Adrenal gland (tissue), 5 donors: ENCODE measurements at regions not wholly inside any gene's neighbourhood (a gene's known extent, or its start where the extent isn't known, plus 50 kb on each side); places are given as distances from the start of the nearest gene placed in this dataset.

Source experiments
- CTCF ChIP-seq, 6 experiments: fragments of 450-650 bp in 4 of 6; fragments of 200-600 bp in 2 of 6; sonication (generic) in 1 of 6; IDR thresholded peaks; 1 replicate in 5 of 6; 2 replicates in 1 of 6; pipeline versions ENCODE4 v1.5.1 to v1.8.0; 2016 to 2021; ENCODE audit warnings: antibody characterized with exemption in 6 of 6, mild to moderate bottlenecking in 2 of 6, moderate library complexity in 1 of 6
- POLR2A ChIP-seq, 2 donors: fragments of 450-650 bp; IDR thresholded peaks; one replicate each; pipeline ENCODE4 v1.6.1; 2017; ENCODE audit warnings: antibody characterized with exemption in 2 of 2, mild to moderate bottlenecking in 2 of 2, moderate library complexity in 1 of 2
- donor health status: DM: no; HTN: no; CAD: no.

DNA sequence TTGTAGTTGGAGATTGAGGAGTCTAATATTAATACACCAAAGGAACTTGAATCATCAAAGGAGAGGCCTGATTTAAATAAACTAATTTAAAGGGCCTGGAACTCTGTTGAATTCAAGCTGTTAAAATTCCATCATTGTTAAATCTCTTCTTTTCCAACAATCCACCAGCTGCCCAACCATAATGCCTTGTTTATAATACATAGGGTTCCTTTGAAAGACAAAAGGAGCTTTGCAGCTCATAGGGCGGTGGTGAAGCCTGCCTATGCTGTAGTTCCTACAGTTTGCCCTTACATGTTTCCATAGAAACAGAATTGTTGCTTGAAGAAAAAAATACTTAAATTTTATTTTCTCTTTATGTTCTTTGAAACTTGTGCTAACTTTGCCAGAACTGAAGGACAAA is 102.8 kb downstream of the GLUD2 start:
- TF ChIP-seq CTCF (IDR thresholded peaks at IDR 0.05): no peak
- no peak for TF ChIP-seq POLR2A (IDR thresholded peaks at IDR 0.05)
